ENCODE measurements at regions not wholly inside any gene's neighbourhood (a gene's known extent, or its start where the extent isn't known, plus 50 kb on each side); places are given as distances from the start of the nearest gene placed in this dataset.

DNA sequence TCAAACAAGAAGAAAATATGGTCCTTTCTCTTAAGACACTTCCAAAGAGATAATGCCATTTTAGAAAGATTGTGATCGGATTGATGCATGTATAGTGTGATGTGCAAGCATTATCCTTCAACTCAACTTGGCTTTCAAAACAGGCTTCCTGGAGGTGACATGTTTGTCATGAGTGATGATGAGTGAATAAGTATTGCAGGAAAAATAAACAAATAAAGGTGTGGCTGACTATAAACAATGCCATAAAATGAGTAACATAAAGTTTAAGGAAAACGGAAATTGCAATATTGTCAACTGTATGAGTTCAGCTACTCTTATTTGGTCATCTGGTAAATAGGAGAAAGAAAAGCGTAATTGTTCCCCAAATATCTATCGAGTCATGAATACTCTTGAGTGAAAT lies 1283.7 kb downstream of the PCDH9 start:
- TF ChIP-seq, protein P1, sequence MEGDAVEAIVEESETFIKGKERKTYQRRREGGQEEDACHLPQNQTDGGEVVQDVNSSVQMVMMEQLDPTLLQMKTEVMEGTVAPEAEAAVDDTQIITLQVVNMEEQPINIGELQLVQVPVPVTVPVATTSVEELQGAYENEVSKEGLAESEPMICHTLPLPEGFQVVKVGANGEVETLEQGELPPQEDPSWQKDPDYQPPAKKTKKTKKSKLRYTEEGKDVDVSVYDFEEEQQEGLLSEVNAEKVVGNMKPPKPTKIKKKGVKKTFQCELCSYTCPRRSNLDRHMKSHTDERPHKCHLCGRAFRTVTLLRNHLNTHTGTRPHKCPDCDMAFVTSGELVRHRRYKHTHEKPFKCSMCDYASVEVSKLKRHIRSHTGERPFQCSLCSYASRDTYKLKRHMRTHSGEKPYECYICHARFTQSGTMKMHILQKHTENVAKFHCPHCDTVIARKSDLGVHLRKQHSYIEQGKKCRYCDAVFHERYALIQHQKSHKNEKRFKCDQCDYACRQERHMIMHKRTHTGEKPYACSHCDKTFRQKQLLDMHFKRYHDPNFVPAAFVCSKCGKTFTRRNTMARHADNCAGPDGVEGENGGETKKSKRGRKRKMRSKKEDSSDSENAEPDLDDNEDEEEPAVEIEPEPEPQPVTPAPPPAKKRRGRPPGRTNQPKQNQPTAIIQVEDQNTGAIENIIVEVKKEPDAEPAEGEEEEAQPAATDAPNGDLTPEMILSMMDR (conservative IDR thresholded peaks at IDR 0.05; ENCODE audit: low read length), result no peak
- no peak for TF ChIP-seq EZH2phosphoT487 (IDR thresholded peaks at IDR 0.05; ENCODE audit: borderline replicate concordance)

Measured in Loucy (cell line).